SH-SY5Y (cell line): ENCODE measurements at regions not wholly inside any gene's neighbourhood (a gene's known extent, or its start where the extent isn't known, plus 50 kb on each side); places are given as distances from the start of the nearest gene placed in this dataset.

Experiments
- GATA2 ChIP-seq: IDR thresholded peaks from 2 replicates; pipeline ENCODE4 v1.6.1; 2011; ENCODE audit warnings: mild to moderate bottlenecking, low read depth, low read length
- GATA3 ChIP-seq: IDR thresholded peaks from 2 replicates; pipeline ENCODE4 v1.6.1; 2011; ENCODE audit warnings: low read depth, mild to moderate bottlenecking, low read length, moderate library complexity

- no peak for TF ChIP-seq GATA2
- no peak for TF ChIP-seq GATA3
Measured at GRCh38 chr12:116466536-116466935, 92.6 kb upstream of the MAP1LC3B2 start.
